GM12891 (cell line): ENCODE measurements at regions not wholly inside any gene's neighbourhood (a gene's known extent, or its start where the extent isn't known, plus 50 kb on each side); places are given as distances from the start of the nearest gene placed in this dataset.

Source experiments
- POLR2A ChIP-seq: IDR thresholded peaks from 2 replicates; pipeline ENCODE4 v1.6.1; 2011; ENCODE audit warnings: low read depth, low read length, control low read depth
- POLR2AphosphoS5 ChIP-seq: IDR thresholded peaks from 2 replicates; pipeline ENCODE4 v1.6.1; 2011; ENCODE audit warnings: low read depth, low read length, control low read depth
- TAF1 ChIP-seq: IDR thresholded peaks from 2 replicates; pipeline ENCODE4 v1.6.1; 2011; ENCODE audit warnings: low read depth, low read length, control low read depth

GRCh38 chr7:106808967-106809635 lies 56.0 kb upstream of the PIK3CG start:
- TF ChIP-seq POLR2AphosphoS5, result no peak
- no peak for TF ChIP-seq TAF1
- TF ChIP-seq POLR2A, result no peak
